ENCODE measurements at regions not wholly inside any gene's neighbourhood (a gene's known extent, or its start where the extent isn't known, plus 50 kb on each side); places are given as distances from the start of the nearest gene placed in this dataset.

DNA sequence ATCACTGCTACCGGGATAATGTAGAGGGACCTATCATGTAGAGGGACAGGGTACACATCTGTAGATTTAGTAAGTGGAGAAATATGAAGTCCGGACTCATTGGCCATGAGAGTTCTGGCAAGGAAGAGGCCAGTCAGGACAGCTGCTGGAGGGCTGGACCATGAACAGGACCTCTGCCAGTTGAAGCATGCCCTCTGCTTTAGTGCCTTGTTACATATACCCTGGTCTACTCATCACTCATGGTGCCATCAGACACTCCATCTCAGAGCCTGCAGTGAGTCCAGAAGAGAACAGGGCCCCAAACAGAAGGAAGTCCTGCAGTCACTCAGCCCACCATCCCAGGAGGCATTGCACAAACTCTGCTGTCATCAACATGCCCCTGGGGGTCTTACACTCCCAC lies 54.7 kb upstream of the CA12 start:
- no peak for TF ChIP-seq ZNF70 (CRISPR knock-in tag; IDR thresholded peaks at IDR 0.05)
- TF ChIP-seq RARB (CRISPR knock-in tag; IDR thresholded peaks at IDR 0.05) = no peak
- TF ChIP-seq TSHZ2 (CRISPR knock-in tag; IDR thresholded peaks at IDR 0.05) = no peak
- no peak for TF ChIP-seq ZFP3 (CRISPR knock-in tag; IDR thresholded peaks at IDR 0.05)
- TF ChIP-seq TCF4 (CRISPR knock-in tag; IDR thresholded peaks at IDR 0.05; ENCODE audit: borderline replicate concordance) = no peak
- TF ChIP-seq ESRRG (CRISPR knock-in tag; IDR thresholded peaks at IDR 0.05) = no peak
- TF ChIP-seq ARNTL (CRISPR knock-in tag; IDR thresholded peaks at IDR 0.05; ENCODE audit: borderline replicate concordance, low read depth) = no peak
- TF ChIP-seq, protein P1, sequence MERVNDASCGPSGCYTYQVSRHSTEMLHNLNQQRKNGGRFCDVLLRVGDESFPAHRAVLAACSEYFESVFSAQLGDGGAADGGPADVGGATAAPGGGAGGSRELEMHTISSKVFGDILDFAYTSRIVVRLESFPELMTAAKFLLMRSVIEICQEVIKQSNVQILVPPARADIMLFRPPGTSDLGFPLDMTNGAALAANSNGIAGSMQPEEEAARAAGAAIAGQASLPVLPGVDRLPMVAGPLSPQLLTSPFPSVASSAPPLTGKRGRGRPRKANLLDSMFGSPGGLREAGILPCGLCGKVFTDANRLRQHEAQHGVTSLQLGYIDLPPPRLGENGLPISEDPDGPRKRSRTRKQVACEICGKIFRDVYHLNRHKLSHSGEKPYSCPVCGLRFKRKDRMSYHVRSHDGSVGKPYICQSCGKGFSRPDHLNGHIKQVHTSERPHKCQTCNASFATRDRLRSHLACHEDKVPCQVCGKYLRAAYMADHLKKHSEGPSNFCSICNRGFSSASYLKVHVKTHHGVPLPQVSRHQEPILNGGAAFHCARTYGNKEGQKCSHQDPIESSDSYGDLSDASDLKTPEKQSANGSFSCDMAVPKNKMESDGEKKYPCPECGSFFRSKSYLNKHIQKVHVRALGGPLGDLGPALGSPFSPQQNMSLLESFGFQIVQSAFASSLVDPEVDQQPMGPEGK (CRISPR knock-in tag; IDR thresholded peaks at IDR 0.05; ENCODE audit: borderline replicate concordance) = no peak
